Daoy (cell line): ENCODE measurements at regions not wholly inside any gene's neighbourhood (a gene's known extent, or its start where the extent isn't known, plus 50 kb on each side); places are given as distances from the start of the nearest gene placed in this dataset.
A peak's percentile ranks its signal among the peaks of the same experiment; 100 is the strongest.
"Not testable (repeated sequence)": the region's sequence is repeated elsewhere in the genome, so short reads cannot be mapped to it uniquely, and the experiment has no call there.

Experiments
- DNase-seq: peaks from one replicate; pipeline ENCODE4 v3.0.0-alpha.2; 2015; ENCODE audit warnings: low read depth

DNA sequence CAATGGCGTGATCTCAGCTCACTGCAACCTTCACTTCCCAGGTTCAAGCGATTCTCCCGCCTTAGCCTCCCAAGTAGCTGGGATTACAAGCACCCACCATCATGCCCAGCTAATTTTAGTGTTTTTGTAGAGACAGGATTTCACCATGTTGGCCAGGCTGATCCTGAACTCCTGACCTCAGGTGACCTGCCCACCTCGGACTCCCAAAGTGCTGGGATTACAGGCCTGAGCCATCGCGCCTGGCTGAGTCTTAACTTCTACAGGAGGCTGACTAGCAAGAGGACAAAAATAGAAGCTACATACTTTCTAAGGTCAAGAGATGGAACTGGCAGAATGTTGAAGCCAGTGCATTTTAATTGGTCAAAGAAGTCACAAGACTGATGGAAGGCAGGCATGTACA lies 2296.2 kb upstream of the RAG2 start:
- DNase-seq, result not testable (repeated sequence)

DNA sequence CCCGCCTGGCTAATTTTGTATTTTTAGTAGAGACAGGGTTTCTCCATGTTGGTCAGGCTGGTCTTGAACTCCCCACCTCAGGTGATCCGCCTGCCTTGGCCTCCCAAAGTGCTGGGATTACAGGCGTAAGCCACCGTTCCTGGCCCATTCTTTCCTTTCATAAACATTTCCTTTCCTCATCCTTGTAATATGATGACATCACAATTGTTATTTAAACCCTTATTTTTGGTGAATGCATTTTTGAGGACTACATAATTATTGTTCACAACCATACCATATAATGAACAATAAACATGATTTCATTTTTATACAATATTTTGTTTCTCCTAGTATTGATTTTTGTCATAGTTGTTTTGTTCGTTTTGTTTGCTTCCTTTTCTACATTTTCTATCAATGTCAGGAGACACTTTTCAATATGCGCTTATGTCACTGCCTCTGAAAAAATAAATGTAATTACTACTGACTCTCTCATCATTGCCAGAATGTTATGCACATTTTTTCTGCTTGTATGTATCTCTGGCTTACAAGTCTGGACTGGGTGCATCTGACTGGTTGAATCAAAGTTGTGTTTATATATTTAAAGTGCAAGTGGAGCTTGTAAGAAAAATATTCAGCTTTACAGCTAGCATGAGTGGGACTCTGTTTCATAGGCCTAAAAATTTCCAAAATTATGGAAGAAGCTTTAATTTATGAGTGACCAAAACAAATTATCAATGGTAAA lies 2286.3 kb upstream of the RAG2 start:
- no peak for DNase-seq

DNA sequence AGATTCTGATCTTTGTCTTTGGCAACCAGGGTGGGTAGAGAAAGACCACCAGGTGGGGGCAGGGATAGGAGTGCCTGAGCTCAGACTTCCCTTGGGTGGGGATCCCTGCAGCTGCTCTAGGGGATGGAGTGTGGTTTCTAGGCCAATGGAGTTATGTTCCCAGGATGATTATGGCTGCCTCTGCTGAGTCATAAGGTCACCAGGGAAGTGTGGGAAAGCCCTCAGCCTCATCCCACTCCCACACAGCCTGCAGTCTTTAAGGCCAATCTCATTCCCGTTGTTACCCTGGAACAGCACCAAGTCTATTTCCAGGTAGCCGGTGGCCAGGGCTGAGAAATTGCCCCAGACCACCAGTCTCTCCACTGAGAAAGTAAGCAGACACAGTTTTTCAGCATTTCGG lies 2269.3 kb upstream of the RAG2 start:
- DNase-seq, result no peak

- DNase-seq, result no peak
Measured at GRCh38 chr11:38865922-38866321, 2267.9 kb upstream of the RAG2 start.

DNA sequence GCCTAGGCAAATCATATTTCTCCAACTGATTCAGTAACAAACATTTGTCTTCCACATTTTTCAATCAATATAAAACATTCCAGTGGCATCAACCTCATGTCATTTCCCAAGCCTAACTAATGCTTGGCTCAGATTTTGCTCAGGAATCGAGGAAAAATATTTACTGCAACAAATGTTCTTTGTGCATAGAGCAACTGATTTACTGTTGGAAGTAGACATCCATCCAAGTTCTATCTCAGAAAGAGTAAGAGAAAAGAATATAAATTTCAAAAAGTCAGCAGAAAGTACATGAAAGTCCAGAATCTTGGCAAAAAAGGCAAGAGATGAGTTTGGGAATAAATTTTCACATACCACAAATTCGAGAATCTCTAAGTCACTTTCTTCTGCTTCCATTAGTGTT lies 2245.0 kb upstream of the RAG2 start:
- DNase-seq, result no peak

- DNase-seq, result no peak
Measured at GRCh38 chr11:38839071-38839470, 2241.0 kb upstream of the RAG2 start.

GRCh38 chr11:38835966-38836365 lies 2237.9 kb upstream of the RAG2 start:
- no peak for DNase-seq

DNA sequence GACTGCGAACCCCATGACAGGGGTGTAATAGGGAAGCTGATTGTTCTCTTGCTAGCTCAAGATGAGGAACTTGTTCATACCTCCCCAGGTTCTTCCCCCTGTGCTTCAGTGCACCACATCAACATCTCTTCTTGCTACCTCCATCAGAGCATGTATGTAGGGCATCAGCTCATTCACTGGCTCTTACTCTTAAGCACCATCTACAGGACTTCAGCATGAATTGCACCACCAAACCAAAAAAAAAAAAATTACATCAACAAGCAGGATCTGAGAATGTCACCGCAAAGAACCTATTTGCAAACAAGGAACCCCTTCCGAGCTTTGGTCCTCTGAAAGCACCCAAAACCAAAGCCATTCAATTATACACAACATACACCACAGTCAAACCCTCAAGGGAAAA lies 2226.5 kb upstream of the RAG2 start:
- no peak for DNase-seq

DNA sequence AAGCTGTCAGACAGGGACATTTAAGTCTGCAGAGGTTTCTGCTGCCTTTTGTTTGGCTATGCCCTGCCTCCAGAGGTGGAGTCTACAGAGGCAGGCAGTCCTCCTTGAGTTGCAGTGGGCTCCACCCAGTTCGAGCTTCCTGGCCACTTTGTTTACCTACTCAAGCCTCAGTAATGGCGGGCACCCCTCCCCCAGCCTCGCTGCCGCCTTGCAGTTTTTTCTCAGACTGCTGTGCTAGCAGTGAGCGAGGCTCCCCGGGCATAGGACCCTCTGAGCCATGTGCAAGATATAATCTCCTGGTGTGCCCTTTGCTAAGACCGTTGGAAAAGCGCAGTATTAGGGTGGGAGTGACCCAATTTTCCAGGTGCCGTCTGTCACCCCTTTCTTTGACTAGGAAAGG lies 2223.8 kb upstream of the RAG2 start:
- not testable (repeated sequence) for DNase-seq

- DNase-seq, result no peak
Measured at GRCh38 chr11:38819981-38820380, 2221.9 kb upstream of the RAG2 start.

DNA sequence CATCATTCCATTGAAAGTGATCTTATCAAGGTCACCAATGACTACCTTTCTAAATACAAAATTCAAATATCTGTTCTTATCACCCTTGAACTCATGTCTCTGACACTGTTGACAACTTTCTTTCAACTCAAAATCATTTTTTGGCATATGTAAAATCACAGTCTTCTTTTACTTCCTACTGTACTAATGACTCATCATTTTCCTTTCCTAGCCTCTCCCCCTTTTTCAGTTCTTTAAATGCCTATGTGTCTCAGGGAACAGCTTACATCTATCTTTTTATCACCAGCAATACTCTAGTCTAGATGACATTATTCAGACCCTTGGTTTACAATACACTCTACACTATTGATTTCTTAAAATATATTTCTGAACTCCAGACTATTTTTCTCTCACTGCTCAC lies 2220.7 kb upstream of the RAG2 start:
- DNase-seq, result no peak

DNA sequence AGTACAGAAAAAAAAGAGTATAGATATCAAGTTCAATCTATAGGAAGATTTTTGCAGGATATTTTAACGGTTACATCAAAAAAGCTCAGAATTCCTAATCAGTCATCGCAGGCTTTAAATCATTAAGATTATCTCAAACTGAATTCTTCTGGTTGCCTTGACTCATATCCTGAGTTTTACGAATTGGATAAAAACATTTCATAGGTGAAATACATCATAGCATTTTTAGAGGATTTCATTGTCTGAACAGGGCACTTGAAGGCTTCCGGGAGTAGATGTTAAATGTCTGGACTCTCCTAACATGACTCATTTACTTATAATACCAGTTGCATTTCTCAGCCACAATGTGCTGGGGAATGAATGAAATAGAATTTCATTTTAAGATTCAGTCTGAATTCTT lies 2216.6 kb upstream of the RAG2 start:
- peak; percentile 5 for DNase-seq

GRCh38 chr11:38809521-38809920 lies 2211.5 kb upstream of the RAG2 start:
- no peak for DNase-seq

DNA sequence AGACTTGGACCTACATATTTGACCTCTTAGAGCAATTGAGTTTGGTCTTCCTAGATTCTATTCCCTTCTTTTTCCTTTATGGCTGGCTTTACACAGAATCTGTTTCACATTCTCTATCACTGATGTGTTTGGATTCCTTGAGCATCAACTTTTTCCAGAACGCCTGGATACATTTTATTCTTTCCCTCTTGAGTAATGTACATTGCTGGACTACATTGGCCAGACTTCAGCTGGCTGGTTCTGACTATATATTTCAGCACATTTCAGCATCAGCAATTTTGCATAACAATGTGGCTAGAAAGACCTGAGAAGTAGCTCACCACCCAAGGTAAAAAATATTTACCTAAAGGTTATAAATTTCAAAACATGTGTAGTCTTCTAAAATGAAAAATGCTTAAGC lies 2198.2 kb upstream of the RAG2 start:
- DNase-seq, result no peak

GRCh38 chr11:38795027-38795426 lies 2197.0 kb upstream of the RAG2 start:
- DNase-seq, result no peak

- DNase-seq, result peak; percentile 12
Measured at GRCh38 chr11:38791346-38791961, 2193.4 kb upstream of the RAG2 start.

GRCh38 chr11:38788561-38788960 lies 2190.5 kb upstream of the RAG2 start:
- no peak for DNase-seq

- no peak for DNase-seq
Measured at GRCh38 chr11:38784164-38784563, 2186.1 kb upstream of the RAG2 start.

GRCh38 chr11:38766796-38767195 lies 2168.8 kb upstream of the RAG2 start:
- DNase-seq, result no peak

GRCh38 chr11:38759394-38759793 lies 2161.4 kb upstream of the RAG2 start:
- no peak for DNase-seq

GRCh38 chr11:38756537-38756936 lies 2158.5 kb upstream of the RAG2 start:
- DNase-seq, result no peak

DNA sequence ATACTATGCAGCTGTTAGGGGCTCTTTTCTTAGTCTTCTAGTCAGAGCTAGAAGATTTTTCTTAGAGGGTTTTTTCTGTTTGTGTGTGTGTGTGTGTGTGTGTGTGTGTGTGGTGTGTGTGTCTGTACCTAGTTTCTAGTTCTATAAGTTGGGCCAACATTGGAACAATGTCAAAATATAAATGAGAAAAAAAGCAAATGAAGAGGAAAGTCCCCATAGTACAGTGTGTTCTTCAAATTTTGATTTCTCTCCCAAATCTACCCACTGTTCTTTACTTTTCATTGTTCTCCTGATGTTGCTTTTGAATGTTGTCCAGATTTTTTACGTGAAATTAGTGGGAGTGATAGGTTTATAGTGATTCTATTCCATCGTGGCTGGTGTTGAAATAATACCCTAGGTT lies 2153.4 kb upstream of the RAG2 start:
- DNase-seq, result no peak

- DNase-seq, result not testable (repeated sequence)
Measured at GRCh38 chr11:38746516-38746915, 2148.5 kb upstream of the RAG2 start.

DNA sequence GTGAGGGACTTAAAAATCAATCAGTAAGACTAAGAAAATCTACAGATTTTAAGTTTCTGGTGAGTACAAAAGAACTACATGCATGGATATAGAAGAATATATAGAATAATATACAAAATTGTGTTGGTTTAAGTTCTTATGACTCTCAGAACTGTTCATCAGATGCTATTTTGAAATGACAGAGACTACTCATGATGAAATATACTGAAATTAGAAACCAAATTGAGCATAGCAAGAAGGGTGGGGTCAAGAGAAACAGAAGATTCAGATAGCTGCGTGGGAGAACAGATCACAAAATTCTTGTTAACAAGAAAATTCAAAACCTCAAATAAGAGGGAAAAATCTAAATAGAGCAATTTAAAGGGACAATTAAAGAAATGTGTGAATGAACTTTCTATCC lies 2125.3 kb upstream of the RAG2 start:
- no peak for DNase-seq
